NCI-H1048 (cell line): ENCODE measurements at regions not wholly inside any gene's neighbourhood (a gene's known extent, or its start where the extent isn't known, plus 50 kb on each side); places are given as distances from the start of the nearest gene placed in this dataset.
"Not testable (repeated sequence)": the region's sequence is repeated elsewhere in the genome, so short reads cannot be mapped to it uniquely, and the experiment has no call there.

ENCODE experiments used
- DNase-seq: peaks from one replicate; lab custom pipeline; 2025; lab: John Stamatoyannopoulos, UW

- no peak for DNase-seq
These were observed 1103.7 kb upstream of the CELF2 start for GRCh38 chr10:9913876-9914514.

- DNase-seq, result no peak
These were observed 1096.1 kb upstream of the CELF2 start for GRCh38 chr10:9921544-9921943.

- no peak for DNase-seq
These were observed 1095.4 kb upstream of the CELF2 start for GRCh38 chr10:9922126-9922870.

- no peak for DNase-seq
These were observed 1091.7 kb upstream of the CELF2 start for GRCh38 chr10:9926003-9926402.

- no peak for DNase-seq
These were observed 1090.8 kb upstream of the CELF2 start for GRCh38 chr10:9926881-9927280.

GRCh38 chr10:9939716-9940115 is 1078.0 kb upstream of the CELF2 start:
- DNase-seq, result no peak

GRCh38 chr10:9944690-9945089 is 1073.0 kb upstream of the CELF2 start:
- DNase-seq, result no peak

- no peak for DNase-seq
These were observed 1067.6 kb upstream of the CELF2 start for GRCh38 chr10:9950070-9950469.

- DNase-seq, result no peak
These were observed 1066.0 kb upstream of the CELF2 start for GRCh38 chr10:9951481-9952257.

GRCh38 chr10:9957351-9957750 is 1060.3 kb upstream of the CELF2 start:
- DNase-seq, result no peak

GRCh38 chr10:9957876-9958275 is 1059.8 kb upstream of the CELF2 start:
- DNase-seq, result not testable (repeated sequence)

GRCh38 chr10:9965341-9965740 is 1052.3 kb upstream of the CELF2 start:
- DNase-seq, result no peak

- no peak for DNase-seq
These were observed 1030.9 kb upstream of the CELF2 start for GRCh38 chr10:9986786-9987185.

GRCh38 chr10:9987197-9987596 is 1030.5 kb upstream of the CELF2 start:
- no peak for DNase-seq

- DNase-seq, result no peak
These were observed 1025.0 kb upstream of the CELF2 start for GRCh38 chr10:9992661-9993060.

- DNase-seq, result peak; percentile 42
These were observed 1023.5 kb upstream of the CELF2 start for GRCh38 chr10:9994131-9994530.

- DNase-seq, result no peak
These were observed 1018.0 kb upstream of the CELF2 start for GRCh38 chr10:9999627-10000026.

- no peak for DNase-seq
These were observed 1009.7 kb upstream of the CELF2 start for GRCh38 chr10:10007957-10008356.

GRCh38 chr10:10010397-10010796 is 1007.3 kb upstream of the CELF2 start:
- DNase-seq, result no peak

- no peak for DNase-seq
These were observed 1002.8 kb upstream of the CELF2 start for GRCh38 chr10:10014846-10015245.

- DNase-seq, result no peak
These were observed 1000.0 kb upstream of the CELF2 start for GRCh38 chr10:10017716-10018115.

- DNase-seq, result no peak
These were observed 996.7 kb upstream of the CELF2 start for GRCh38 chr10:10020945-10021344.

- DNase-seq, result no peak
These were observed 984.7 kb upstream of the CELF2 start for GRCh38 chr10:10032991-10033390.
